GM21515 (cell line): ENCODE measurements at regions not wholly inside any gene's neighbourhood (a gene's known extent, or its start where the extent isn't known, plus 50 kb on each side); places are given as distances from the start of the nearest gene placed in this dataset.

ENCODE experiments used
- ATAC-seq: cut with Tn5 transposase; IDR thresholded peaks from one replicate; pipeline ENCODE4 v1.9.1; 2021; ENCODE audit not compliant: unreplicated experiment

DNA sequence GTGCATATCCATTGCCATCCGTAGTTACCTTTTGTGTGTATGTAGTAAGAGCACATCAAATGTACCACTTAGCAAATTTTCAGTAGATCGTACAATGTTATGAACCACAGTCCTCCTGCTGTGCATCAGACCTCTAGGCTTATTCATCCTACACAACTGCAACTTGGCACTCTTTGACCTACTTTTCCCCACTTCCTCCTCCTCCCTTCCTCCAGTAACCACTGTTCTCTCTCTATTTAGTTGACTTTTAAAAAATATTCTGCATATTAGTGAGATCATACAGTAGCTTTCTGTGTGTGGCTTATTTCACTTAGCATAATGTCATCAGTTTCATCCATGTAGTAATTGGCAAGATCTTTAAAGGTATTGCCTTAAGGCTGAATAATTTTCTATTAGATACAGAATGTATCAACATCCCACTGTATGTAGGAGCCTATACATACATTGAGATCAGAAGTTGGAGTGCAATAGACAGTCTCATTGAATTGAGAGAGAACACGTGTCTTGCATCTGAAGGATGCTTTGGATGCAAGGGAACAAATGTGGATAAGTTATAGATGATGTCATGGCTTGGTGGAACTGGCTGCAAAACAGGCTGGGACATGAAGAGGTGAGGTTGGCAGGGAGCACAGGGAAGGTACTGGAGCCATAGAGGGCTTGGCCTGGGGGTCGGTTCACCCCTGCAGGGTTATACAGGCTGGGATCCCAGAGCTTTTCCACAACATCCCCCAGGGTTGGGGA lies 83.0 kb upstream of the FAM180A start:
- no peak for ATAC-seq

DNA sequence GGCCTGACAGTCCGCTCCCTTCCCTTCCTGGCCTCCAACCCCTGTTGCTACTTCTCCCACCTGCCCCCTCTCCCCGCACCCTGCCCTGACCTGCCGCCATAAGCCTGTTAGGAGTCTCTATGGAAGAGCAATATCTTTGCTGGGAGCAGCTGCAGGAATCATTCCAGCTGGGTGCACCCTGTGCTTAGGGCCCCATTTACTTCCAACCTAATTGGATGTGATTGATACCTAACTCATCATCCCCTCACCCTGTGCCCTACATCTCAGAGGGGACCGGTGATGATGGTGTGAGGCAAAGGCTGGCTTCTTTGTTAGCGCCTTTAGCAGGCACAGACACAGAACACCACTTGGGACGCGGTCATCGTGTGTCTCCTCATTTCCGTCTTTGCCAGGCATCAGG lies 80.0 kb upstream of the FAM180A start:
- no peak for ATAC-seq

DNA sequence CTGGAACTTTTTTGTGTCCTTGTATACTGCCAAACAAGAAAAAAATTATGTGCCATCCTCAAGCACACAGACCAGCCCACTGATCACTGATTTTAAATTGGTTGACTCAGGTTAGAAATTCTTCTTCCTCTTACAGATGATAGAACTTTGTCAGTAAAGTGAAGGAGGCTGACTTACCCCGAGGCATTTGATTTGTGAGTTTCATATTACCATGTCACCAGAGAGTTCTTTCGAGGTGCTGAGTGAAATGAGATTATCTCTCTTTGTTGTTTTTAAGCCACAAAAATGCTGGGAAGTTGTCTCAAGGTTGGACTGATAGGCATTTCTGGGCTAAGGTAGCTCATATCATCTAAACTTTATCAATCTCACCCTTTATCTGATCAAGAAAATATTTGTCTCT lies 78.8 kb upstream of the FAM180A start:
- ATAC-seq = no peak

DNA sequence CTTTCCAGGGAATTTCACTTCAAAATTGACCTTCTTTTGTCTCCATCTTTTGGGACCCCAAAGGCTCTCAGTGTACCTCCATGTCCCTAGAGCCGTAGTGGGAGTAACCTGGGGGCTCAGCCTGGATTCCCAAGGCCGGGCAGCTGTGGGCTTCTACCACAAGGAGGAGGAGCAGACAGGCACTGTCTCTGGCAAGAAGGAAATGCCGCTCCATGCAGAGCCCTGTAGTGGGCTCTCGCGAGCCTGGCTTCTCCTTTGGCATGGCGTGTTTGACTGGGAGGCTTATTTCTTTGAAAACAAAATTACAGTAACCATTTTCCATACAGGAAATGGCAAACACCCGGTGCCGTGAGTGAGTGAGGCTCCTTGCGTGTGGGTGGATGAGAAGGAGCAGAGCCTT lies 76.8 kb upstream of the FAM180A start:
- ATAC-seq = no peak

DNA sequence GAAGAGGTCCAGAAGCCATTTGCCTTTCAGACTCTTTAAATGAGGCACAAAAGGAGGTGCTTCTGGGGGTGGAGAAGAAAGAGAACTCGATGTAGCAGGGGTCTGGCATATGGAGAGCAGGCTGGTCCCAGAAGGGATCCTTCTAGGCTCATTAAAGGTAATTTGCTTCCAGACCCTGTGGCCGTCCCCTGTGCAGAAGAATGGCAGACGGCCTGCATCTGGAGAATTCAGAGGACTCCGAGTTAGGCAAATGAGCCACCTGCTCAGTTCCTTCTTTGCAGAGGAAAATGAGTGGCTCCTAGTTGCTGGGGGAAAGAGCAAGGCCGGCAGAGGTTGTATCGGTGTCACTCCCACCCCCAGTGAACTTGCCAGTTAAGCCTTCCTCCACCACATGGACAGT lies 73.8 kb upstream of the FAM180A start:
- ATAC-seq = no peak

DNA sequence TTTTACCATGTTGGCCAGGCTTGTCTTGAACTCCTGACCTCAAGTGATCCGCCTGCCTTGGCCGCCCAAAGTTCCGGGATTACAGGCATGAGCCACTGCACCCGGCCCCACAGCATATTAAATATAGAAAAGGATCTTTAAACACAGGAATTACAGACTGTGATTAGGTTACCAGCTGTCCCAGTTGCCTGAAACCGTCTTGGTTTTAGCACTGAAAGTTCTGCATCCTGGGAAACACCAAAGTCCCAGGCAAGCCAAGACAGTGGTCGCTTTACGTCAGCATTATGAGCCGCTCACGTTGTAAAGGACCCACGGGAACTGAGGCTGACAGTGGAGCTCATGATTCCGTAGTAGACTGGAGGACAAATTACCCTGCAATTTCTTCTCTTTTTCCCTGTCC lies 69.0 kb upstream of the FAM180A start:
- ATAC-seq = no peak

DNA sequence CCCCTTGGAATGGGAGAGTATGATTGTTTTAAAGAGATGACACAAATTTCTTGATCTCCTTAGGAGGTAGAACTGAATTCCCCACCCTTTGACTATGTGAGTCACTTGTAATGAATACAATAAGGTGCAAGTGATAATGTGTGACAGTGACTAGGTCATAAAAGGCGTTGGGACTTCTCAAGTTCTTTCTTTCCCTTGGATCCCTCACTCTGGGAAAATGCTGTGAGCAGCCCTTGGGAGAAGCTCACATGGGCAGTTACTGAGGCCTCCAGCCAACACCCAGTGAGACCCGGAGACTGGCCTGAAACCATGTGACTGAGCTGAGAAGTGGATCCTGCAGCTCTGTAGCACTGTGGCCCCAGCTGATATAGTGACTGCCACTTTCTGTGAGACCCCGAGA lies 66.4 kb upstream of the FAM180A start:
- ATAC-seq = no peak

DNA sequence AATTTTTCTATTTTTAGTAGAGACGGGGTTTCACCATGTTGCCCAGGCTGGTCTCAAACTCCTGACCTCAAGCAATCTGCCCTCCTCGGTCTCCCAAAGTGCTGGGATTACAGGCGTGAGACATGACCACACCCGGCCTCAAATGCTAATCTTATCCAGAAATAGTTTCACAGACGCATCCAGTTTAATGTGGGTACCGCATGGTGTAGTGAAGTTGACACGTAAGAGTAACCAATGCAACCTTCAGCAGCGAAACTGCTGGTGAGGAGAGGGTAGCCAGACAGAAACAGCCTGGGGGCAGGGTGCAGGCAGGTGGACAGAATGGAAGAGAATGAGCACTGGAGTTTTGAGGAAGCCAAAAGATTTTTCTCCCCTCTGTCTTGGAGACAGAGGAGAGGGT lies 63.5 kb upstream of the FAM180A start:
- ATAC-seq = no peak

DNA sequence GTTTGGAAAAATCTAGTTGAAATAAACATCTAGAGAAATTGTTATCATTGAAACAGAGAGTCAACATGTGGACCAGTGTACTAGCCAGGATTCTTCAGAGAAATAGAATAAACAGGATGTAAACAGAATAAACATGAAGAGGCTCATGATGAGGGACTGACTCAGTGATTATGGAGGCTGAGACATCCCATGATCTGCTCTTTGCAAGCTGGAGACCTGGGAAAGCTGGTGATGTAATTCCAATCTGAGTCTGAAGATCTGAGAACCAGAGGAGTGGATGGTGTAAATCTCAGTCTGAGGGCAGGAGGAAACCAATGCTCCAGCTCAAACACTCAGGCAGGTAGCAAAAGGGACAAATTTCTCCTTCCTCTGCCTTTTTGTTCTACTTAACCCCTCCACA lies 62.9 kb upstream of the FAM180A start:
- ATAC-seq = no peak

DNA sequence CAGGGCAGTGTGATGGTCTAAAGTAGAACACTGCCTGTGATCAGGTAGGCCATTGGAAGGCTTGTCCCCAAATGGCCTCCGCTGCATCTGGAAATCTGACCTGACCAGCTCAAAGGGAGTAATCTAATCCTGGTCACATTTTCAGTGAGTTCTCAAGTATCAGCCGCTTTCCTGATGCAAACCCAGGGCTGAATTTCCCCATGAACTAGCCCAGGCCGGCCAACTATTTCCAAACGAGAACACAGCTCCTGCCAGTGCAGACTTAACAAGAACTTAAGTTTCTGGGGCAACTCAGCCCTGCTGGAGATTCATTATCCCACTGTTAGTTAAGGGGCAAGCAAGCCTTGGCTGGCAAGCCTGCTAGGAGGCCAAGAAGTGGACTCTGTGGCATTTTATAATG lies 59.6 kb upstream of the FAM180A start:
- ATAC-seq = no peak

DNA sequence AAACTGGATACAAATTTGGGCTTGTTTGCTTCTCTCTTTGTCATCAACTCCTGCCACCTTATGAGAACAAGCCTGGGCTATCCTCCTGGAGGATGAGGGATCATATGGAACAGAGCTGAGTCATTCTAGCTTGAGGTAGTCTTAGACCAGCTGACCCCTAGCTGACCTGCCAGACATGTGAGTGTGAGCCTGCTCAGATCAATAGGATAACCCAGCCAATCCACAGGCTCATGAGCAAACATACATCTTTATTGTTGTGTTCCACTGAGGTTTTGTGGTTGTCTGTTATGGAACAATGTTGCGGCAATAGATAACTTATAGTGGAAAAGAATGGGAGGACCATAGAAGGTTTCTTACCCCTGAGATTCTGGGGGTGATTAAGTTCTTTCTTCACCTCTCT lies 54.5 kb upstream of the FAM180A start:
- no peak for ATAC-seq

DNA sequence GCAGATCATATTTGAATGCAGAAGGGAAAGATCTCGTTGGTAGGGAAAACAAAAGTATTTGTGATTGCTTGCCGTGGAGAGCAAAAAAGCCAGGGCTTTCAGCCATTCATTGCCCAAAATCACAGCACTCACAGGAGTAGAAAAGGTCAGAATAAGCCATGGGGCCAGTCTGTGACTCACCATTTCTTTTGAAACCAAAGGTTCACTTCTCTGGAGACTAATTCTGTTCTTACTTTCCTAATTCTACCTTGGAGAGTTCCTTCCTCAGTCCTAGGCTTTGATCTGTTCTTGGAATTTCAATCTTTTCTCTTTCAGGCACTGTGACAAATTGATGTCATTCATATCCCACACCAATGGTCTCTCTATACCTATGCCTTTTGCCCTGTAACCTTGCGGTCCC lies 54.1 kb upstream of the FAM180A start:
- no peak for ATAC-seq

DNA sequence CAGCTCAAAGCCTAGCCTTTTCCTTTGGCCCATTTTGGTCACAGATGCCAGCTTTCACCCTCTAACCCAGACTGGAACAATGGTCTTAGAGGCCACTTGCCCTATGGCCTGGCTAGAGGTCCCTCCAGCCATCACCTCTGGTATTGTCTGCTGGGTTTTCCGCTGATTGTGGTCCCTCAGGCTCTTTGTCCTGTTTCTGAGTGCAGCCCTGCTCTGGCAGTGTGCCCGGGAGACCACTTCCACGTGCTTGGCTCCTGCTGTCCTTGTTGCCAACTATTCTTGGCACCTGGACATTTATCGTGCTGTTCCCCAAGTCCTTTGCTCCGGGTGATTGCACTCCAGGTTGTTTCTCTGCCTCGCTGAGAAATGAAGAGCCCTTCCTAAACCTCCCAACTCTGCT lies 53.3 kb upstream of the FAM180A start:
- ATAC-seq = no peak

DNA sequence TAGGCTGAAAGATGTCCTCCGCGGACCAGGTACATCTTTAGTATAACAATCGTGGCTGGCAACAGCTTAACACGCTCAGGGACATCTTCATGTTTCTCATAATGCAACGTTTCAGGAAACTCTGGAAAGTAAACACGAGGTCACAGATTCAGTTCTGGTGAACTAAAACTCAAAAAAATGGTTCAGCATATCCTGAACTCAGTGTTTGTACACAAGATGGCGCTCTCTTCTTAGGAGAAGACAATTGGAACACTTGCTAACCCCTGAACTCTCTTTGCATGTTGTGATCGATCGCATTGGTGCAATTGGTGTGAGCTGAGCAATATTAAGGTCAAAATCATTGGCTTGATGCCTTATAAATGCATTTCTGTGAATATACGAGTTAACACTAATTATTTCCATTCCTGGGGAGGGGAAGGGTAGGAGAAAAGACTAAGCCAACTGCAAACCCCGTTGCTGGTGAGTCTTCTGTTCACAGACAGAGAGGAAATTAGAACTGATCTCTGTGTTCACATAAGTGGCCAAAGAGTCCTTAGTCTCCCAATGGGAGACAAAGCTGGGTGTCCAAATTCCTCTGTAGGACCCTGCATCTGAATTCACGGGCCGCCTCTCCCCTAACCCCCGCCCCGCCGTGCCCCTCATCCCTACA lies 52.6 kb upstream of the FAM180A start:
- peak; percentile 81 for ATAC-seq

DNA sequence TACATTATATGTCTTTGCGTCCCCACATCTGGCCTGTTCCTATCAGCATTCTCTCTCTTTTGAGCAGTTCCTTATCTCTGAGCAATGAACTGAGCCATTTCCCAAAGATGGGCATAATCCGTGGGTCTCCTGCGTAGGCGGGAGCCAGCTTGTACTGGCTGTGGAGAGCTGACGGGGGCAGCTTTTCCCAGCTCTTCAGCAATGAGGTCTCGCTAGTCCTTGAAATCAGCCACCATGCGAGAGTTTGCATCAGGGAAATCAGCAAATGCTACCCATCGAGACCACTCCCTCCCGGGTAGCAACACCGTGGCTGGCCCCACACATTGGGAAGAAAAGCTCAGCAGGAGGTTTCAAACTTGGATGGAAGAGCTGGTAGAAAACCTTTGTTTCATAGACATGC lies 51.9 kb upstream of the FAM180A start:
- no peak for ATAC-seq

DNA sequence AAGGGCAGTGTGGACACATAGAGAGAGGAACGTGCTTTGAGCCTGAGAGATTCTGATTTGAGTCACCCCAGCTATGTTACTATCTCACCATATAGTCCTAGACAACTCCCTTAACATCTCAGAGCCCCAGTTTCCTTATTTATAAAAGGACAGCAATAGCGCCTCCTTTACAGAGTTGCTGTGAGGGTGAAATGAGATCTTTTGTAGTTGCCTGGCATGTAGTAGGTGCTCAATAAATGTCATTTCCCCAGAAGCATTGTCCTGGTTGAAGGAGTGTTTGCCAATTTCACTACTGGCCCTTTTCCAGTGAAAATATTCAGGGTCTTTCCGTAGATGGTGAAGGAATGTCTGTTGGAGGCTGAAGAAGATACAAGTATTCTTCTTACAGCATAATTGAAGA lies 51.3 kb upstream of the FAM180A start:
- no peak for ATAC-seq
